Neural progenitor cell (in vitro differentiated cells): ENCODE measurements at regions not wholly inside any gene's neighbourhood (a gene's known extent, or its start where the extent isn't known, plus 50 kb on each side); places are given as distances from the start of the nearest gene placed in this dataset.

ENCODE experiments used
- DNase-seq: peaks from one replicate; pipeline ENCODE4 v3.0.0-alpha.2; 2016; ENCODE audit warnings: low spot score
- H2AFZ ChIP-seq: fragments of 200-600 bp; sonication (generic); replicated peaks from 2 replicates; pipeline ENCODE4 v1.6.1; 2016; ENCODE audit warnings: antibody characterized with exemption
- H3F3A ChIP-seq: fragments of 200-600 bp; sonication (generic); 2 replicates; pipeline ENCODE4 v1.6.1; 2016; ENCODE audit warnings: antibody characterized with exemption, low read depth
- H3K27ac ChIP-seq: fragments of 200-600 bp; sonication (generic); 2 replicates; pipeline ENCODE4 v1.5.1; 2016; ENCODE audit warnings: mild to moderate bottlenecking
- H3K27me3 ChIP-seq: fragments of 200-600 bp; sonication (generic); 2 replicates; pipeline ENCODE4 v1.6.1; 2016; ENCODE audit warnings: mild to moderate bottlenecking, moderate library complexity
- H3K36me3 ChIP-seq: fragments of 200-600 bp; sonication (generic); 2 replicates; pipeline ENCODE4 v1.5.1; 2016
- H3K4me1 ChIP-seq: fragments of 200-600 bp; sonication (generic); 2 replicates; pipeline ENCODE4 v1.6.1; 2016; ENCODE audit warnings: mixed run types
- H3K4me2 ChIP-seq: fragments of 200-600 bp; sonication (generic); 2 replicates; pipeline ENCODE4 v1.6.1; 2016
- H3K4me3 ChIP-seq: fragments of 200-600 bp; sonication (generic); 2 replicates; pipeline ENCODE4 v1.5.1; 2016
- H3K79me2 ChIP-seq: fragments of 200-600 bp; sonication (generic); 2 replicates; pipeline ENCODE4 v1.6.1; 2016; ENCODE audit warnings: low read depth
- H3K9ac ChIP-seq: fragments of 200-600 bp; sonication (generic); 2 replicates; pipeline ENCODE4 v1.6.1; 2016
- H3K9me3 ChIP-seq: fragments of 200-600 bp; sonication (generic); 2 replicates; pipeline ENCODE4 v1.5.1; 2016; ENCODE audit warnings: low read depth
- H4K20me1 ChIP-seq: fragments of 200-600 bp; sonication (generic); 2 replicates; pipeline ENCODE4 v1.6.1; 2016; ENCODE audit warnings: low read depth
- H3K27ac Mint-ChIP-seq: 3 replicates; pipeline ENCODE4 v1.8.0; 2021; ENCODE audit warnings: mixed read lengths
- H3K27me3 Mint-ChIP-seq: 2 replicates; pipeline ENCODE4 v1.8.0; 2022; ENCODE audit warnings: low read depth, mild to moderate bottlenecking, inconsistent platforms, moderate library complexity, mixed read lengths; ENCODE audit not compliant: insufficient read depth
- H3K36me3 Mint-ChIP-seq: 3 replicates; pipeline ENCODE4 v1.8.0; 2021; ENCODE audit warnings: mixed read lengths
- H3K4me1 Mint-ChIP-seq: 3 replicates; pipeline ENCODE4 v1.8.0; 2021; ENCODE audit warnings: mixed read lengths
- H3K4me3 Mint-ChIP-seq: 3 replicates; pipeline ENCODE4 v1.8.0; 2021; ENCODE audit warnings: mild to moderate bottlenecking, moderate library complexity, mixed read lengths
- H3K9me3 Mint-ChIP-seq: 3 replicates; pipeline ENCODE4 v1.8.0; 2020; ENCODE audit warnings: mixed read lengths
- CTCF ChIP-seq: fragments of 200-600 bp; sonication (generic); IDR thresholded peaks from 2 replicates; pipeline ENCODE4 v1.5.1; 2017; ENCODE audit warnings: antibody characterized with exemption, mild to moderate bottlenecking
- EZH2 ChIP-seq: fragments of 200-600 bp; sonication (generic); IDR thresholded peaks from 2 replicates; pipeline ENCODE4 v1.6.1; 2017; ENCODE audit warnings: antibody characterized with exemption, mild to moderate bottlenecking, moderate library complexity
- EZH2phosphoT487 ChIP-seq: fragments of 200-600 bp; sonication (generic); IDR thresholded peaks from 2 replicates; pipeline ENCODE4 v1.6.1; 2017; ENCODE audit warnings: antibody characterized with exemption

- Histone ChIP-seq H2AFZ (no peak overlapping the region), H3K4me3 (no peak overlapping the region), H3K9me3 (no peaks in the 10 kb centered on the region), H3K4me2 (no peak overlapping the region), H3K4me1 (no peaks in the 10 kb centered on the region), H3F3A (no peaks in the 10 kb centered on the region), H3K27ac (no peak overlapping the region), H3K9ac (no peak overlapping the region), H3K79me2 (no peaks in the 10 kb centered on the region), H3K36me3 (no peaks in the 10 kb centered on the region), H4K20me1 (no peaks in the 10 kb centered on the region), H3K27me3 (no peaks in the 10 kb centered on the region)
- no peak for TF ChIP-seq EZH2
- TF ChIP-seq CTCF, result no peak
- no peak for TF ChIP-seq EZH2phosphoT487
- H3K27ac Mint-ChIP-seq, result no peak overlapping the region
- no peaks in the 10 kb centered on the region for H3K36me3 Mint-ChIP-seq
- no peak for DNase-seq
- no peak overlapping the region for H3K4me3 Mint-ChIP-seq
- peaks cover 7% of the 10 kb centered on the region for H3K9me3 Mint-ChIP-seq
- no peaks in the 10 kb centered on the region for H3K27me3 Mint-ChIP-seq
- peaks cover 8% of the 10 kb centered on the region for H3K4me1 Mint-ChIP-seq
Observed at GRCh38 chr14:22255017-22255950, 333.7 kb downstream of the DAD1 start.

- H3K27ac Mint-ChIP-seq, result peak overlapping the region; percentile 92
Observed at GRCh38 chr14:22252686-22253085, 336.3 kb downstream of the DAD1 start.

GRCh38 chr14:22251090-22251489, 337.9 kb downstream of the DAD1 start:
- peaks cover 8% of the 10 kb centered on the region for H3K4me1 Mint-ChIP-seq
- Histone ChIP-seq H3K27me3 (no peaks in the 10 kb centered on the region), H3K79me2 (no peaks in the 10 kb centered on the region), H3K4me3 (no peak overlapping the region), H3K4me2 (no peak overlapping the region), H2AFZ (no peak overlapping the region), H3K9ac (no peak overlapping the region), H3K27ac (no peak overlapping the region), H4K20me1 (no peaks in the 10 kb centered on the region), H3K4me1 (no peaks in the 10 kb centered on the region), H3F3A (no peaks in the 10 kb centered on the region), H3K36me3 (no peaks in the 10 kb centered on the region), H3K9me3 (no peaks in the 10 kb centered on the region)
- H3K36me3 Mint-ChIP-seq, result no peaks in the 10 kb centered on the region
- no peak overlapping the region for H3K4me3 Mint-ChIP-seq
- no peaks in the 10 kb centered on the region for H3K9me3 Mint-ChIP-seq
- no peak overlapping the region for H3K27ac Mint-ChIP-seq
- no peak for DNase-seq
- H3K27me3 Mint-ChIP-seq, result peaks cover 2% of the 10 kb centered on the region
- no peak for TF ChIP-seq EZH2phosphoT487
- TF ChIP-seq EZH2, result no peak
- no peak for TF ChIP-seq CTCF

More at GRCh38 chr14:22252686-22253085, 336.3 kb downstream of the DAD1 start:
- Mint-ChIP-seq H3K4me3 (no peak overlapping the region), H3K27me3 (no peaks in the 10 kb centered on the region), H3K36me3 (no peaks in the 10 kb centered on the region), H3K4me1 (peaks cover 8% of the 10 kb centered on the region), H3K9me3 (no peaks in the 10 kb centered on the region)
- Histone ChIP-seq H3K9ac (no peak overlapping the region), H3K36me3 (no peaks in the 10 kb centered on the region), H3K4me1 (no peaks in the 10 kb centered on the region), H3K9me3 (no peaks in the 10 kb centered on the region), H3K27me3 (no peaks in the 10 kb centered on the region), H3F3A (no peaks in the 10 kb centered on the region), H2AFZ (peak overlapping the region; percentile 24), H3K27ac (no peak overlapping the region), H4K20me1 (no peaks in the 10 kb centered on the region), H3K4me2 (no peak overlapping the region), H3K4me3 (no peak overlapping the region), H3K79me2 (no peaks in the 10 kb centered on the region)
- TF ChIP-seq EZH2phosphoT487, result no peak
- no peak for TF ChIP-seq EZH2
- no peak for TF ChIP-seq CTCF
- no peak for DNase-seq
